Stomach (tissue), 4 donors: ENCODE measurements at regions not wholly inside any gene's neighbourhood (a gene's known extent, or its start where the extent isn't known, plus 50 kb on each side); places are given as distances from the start of the nearest gene placed in this dataset.

Experiments used
- EP300 ChIP-seq: sonication (generic); formaldehyde crosslinking; IDR thresholded peaks from one replicate; pipeline ENCODE4 v1.6.1; 2017; ENCODE audit warnings: antibody characterized with exemption
- TF ChIP-seq, protein P1 (sequence below), 7 experiments: fragments of 450-650 bp in 4 of 7; fragments of 200-600 bp in 3 of 7; sonication (generic) in 3 of 7; IDR thresholded peaks; one replicate each; pipeline ENCODE4 v1.5.1; 2016 to 2019; ENCODE audit warnings: antibody characterized with exemption in 7 of 7, control low read depth in 2 of 7, mild to moderate bottlenecking in 1 of 7

- TF ChIP-seq, protein P1, sequence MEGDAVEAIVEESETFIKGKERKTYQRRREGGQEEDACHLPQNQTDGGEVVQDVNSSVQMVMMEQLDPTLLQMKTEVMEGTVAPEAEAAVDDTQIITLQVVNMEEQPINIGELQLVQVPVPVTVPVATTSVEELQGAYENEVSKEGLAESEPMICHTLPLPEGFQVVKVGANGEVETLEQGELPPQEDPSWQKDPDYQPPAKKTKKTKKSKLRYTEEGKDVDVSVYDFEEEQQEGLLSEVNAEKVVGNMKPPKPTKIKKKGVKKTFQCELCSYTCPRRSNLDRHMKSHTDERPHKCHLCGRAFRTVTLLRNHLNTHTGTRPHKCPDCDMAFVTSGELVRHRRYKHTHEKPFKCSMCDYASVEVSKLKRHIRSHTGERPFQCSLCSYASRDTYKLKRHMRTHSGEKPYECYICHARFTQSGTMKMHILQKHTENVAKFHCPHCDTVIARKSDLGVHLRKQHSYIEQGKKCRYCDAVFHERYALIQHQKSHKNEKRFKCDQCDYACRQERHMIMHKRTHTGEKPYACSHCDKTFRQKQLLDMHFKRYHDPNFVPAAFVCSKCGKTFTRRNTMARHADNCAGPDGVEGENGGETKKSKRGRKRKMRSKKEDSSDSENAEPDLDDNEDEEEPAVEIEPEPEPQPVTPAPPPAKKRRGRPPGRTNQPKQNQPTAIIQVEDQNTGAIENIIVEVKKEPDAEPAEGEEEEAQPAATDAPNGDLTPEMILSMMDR (IDR thresholded peaks at IDR 0.05): no peak
- no peak for TF ChIP-seq EP300
These were observed 160.3 kb downstream of the TLR4 start for GRCh38 chr9:117864385-117865057.
